CD4-positive, CD25-positive, alpha-beta regulatory T cell (primary cell): ENCODE measurements at regions not wholly inside any gene's neighbourhood (a gene's known extent, or its start where the extent isn't known, plus 50 kb on each side); places are given as distances from the start of the nearest gene placed in this dataset.
"Not testable (repeated sequence)": the region's sequence is repeated elsewhere in the genome, so short reads cannot be mapped to it uniquely, and the experiment has no call there.

ENCODE experiments used
- ATAC-seq, 2 donors: fragments of 150-1000 bp; cut with Tn5 transposase; one replicate each; pipeline ENCODE4 v1.10.0; 2021; ENCODE audit warnings: low read depth in 2 of 2, moderate number of reproducible peaks in 2 of 2, moderate library complexity in 1 of 2
- DNase-seq, 3 donors: peaks; one replicate each; pipeline versions ENCODE4 v3.0.0 to v3.0.0-alpha.2; 2012 to 2022; ENCODE audit warnings: mixed read lengths in 1 of 3
- H3K27ac ChIP-seq: one replicate; pipeline ENCODE4 v1.7.0; 2013; ENCODE audit warnings: mild to moderate bottlenecking, low read length; ENCODE audit not compliant: insufficient read depth, poor library complexity, severe bottlenecking
- H3K27me3 ChIP-seq: one replicate; pipeline ENCODE4 v1.7.0; 2013; ENCODE audit warnings: low read length; ENCODE audit not compliant: control insufficient read depth, insufficient read depth
- H3K36me3 ChIP-seq: one replicate; pipeline ENCODE4 v1.7.0; 2013; ENCODE audit warnings: mild to moderate bottlenecking, low read length, moderate library complexity; ENCODE audit not compliant: control insufficient read depth, insufficient read depth
- H3K4me1 ChIP-seq: 2 replicates; pipeline ENCODE4 v1.7.0; 2013; ENCODE audit warnings: mild to moderate bottlenecking, low read length; ENCODE audit not compliant: insufficient read depth, control insufficient read depth, poor library complexity, severe bottlenecking
- H3K4me3 ChIP-seq: one replicate; pipeline ENCODE4 v1.7.0; 2013; ENCODE audit warnings: low read depth, mild to moderate bottlenecking, low read length, moderate library complexity
- H3K9me3 ChIP-seq, 2 experiments: 1 replicate in 1 of 2; 2 replicates in 1 of 2; pipeline ENCODE4 v1.7.0; 2013; ENCODE audit warnings: low read length in 2 of 2, mild to moderate bottlenecking in 1 of 2, moderate library complexity in 1 of 2; ENCODE audit not compliant: control insufficient read depth in 2 of 2
- H3K27ac Mint-ChIP-seq, 3 donors: one replicate each; pipeline ENCODE4 v1.8.0; 2020 to 2022; ENCODE audit warnings: mild to moderate bottlenecking in 3 of 3, mixed read lengths in 3 of 3, moderate library complexity in 2 of 3
- H3K27me3 Mint-ChIP-seq: one replicate; pipeline ENCODE4 v1.8.0; 2022; ENCODE audit warnings: mild to moderate bottlenecking, mixed read lengths
- H3K36me3 Mint-ChIP-seq: one replicate; pipeline ENCODE4 v1.8.0; 2020; ENCODE audit warnings: mixed read lengths
- H3K4me1 Mint-ChIP-seq, 4 donors: one replicate each; pipeline ENCODE4 v1.8.0; 2020 to 2022; ENCODE audit warnings: mixed read lengths in 4 of 4, mild to moderate bottlenecking in 1 of 4
- H3K4me3 Mint-ChIP-seq, 4 donors: one replicate each; pipeline ENCODE4 v1.8.0; 2020 to 2022; ENCODE audit warnings: mild to moderate bottlenecking in 4 of 4, mixed read lengths in 4 of 4, moderate library complexity in 3 of 4
- H3K9me3 Mint-ChIP-seq, 7 donors: one replicate each; pipeline ENCODE4 v1.8.0; 2020 to 2022; ENCODE audit warnings: mixed read lengths in 7 of 7, mild to moderate bottlenecking in 3 of 7, moderate library complexity in 2 of 7

GRCh38 chr2:82023710-82024109 is 1719.2 kb upstream of the LRRTM1 start:
- peaks cover 3 to 24% of the 10 kb centered on the region in 2 experiments for H3K9me3 ChIP-seq
- DNase-seq (no peak), ATAC-seq (no peak)
- no peaks in the 10 kb centered on the region for H3K27me3 ChIP-seq
- Mint-ChIP-seq H3K4me1 (no peaks in the 10 kb centered on the region), H3K36me3 (no peaks in the 10 kb centered on the region), H3K9me3 (peaks cover 3 to 36% (median 12%) of the 10 kb centered on the region in 7 donors), H3K4me3 (no peak overlapping the region), H3K27ac (no peak overlapping the region), H3K27me3 (no peaks in the 10 kb centered on the region)
- no peak overlapping the region for H3K27ac ChIP-seq
- no peaks in the 10 kb centered on the region for H3K36me3 ChIP-seq
- no peak overlapping the region for H3K4me3 ChIP-seq
- no peaks in the 10 kb centered on the region for H3K4me1 ChIP-seq

GRCh38 chr2:82013641-82014040 is 1709.1 kb upstream of the LRRTM1 start:
- Histone ChIP-seq H3K27ac (no peak overlapping the region), H3K4me3 (no peak overlapping the region), H3K9me3 (no peaks in the 10 kb centered on the region), H3K4me1 (no peaks in the 10 kb centered on the region), H3K36me3 (no peaks in the 10 kb centered on the region), H3K27me3 (no peaks in the 10 kb centered on the region)
- ATAC-seq = no peak
- H3K36me3 Mint-ChIP-seq = no peaks in the 10 kb centered on the region
- H3K9me3 Mint-ChIP-seq = peaks cover 0 to 6% (median 2%) of the 10 kb centered on the region in 7 donors
- no peak overlapping the region for H3K27ac Mint-ChIP-seq
- no peaks in the 10 kb centered on the region for H3K4me1 Mint-ChIP-seq
- DNase-seq = no peak
- H3K4me3 Mint-ChIP-seq = no peak overlapping the region
- no peaks in the 10 kb centered on the region for H3K27me3 Mint-ChIP-seq

GRCh38 chr2:82007071-82007664 is 1702.6 kb upstream of the LRRTM1 start:
- Histone ChIP-seq H3K4me3 (no peak overlapping the region), H3K27ac (no peak overlapping the region), H3K36me3 (no peaks in the 10 kb centered on the region), H3K9me3 (peaks cover 0 to 5% of the 10 kb centered on the region in 2 experiments), H3K4me1 (no peaks in the 10 kb centered on the region), H3K27me3 (no peaks in the 10 kb centered on the region)
- H3K4me1 Mint-ChIP-seq = no peaks in the 10 kb centered on the region
- H3K9me3 Mint-ChIP-seq = peaks cover 0 to 13% (median 6%) of the 10 kb centered on the region in 7 donors
- H3K4me3 Mint-ChIP-seq = no peak overlapping the region
- no peak for DNase-seq
- H3K36me3 Mint-ChIP-seq = no peaks in the 10 kb centered on the region
- H3K27ac Mint-ChIP-seq = no peak overlapping the region
- no peak for ATAC-seq
- H3K27me3 Mint-ChIP-seq = no peaks in the 10 kb centered on the region

GRCh38 chr2:82005889-82006288 is 1701.3 kb upstream of the LRRTM1 start:
- peaks cover 0 to 13% (median 5%) of the 10 kb centered on the region in 7 donors for H3K9me3 Mint-ChIP-seq
- H3K36me3 ChIP-seq, H3K27me3 ChIP-seq, ATAC-seq, DNase-seq, H3K27ac ChIP-seq, H3K4me1 Mint-ChIP-seq, H3K27ac Mint-ChIP-seq, H3K4me3 ChIP-seq, H3K4me3 Mint-ChIP-seq, H3K36me3 Mint-ChIP-seq, H3K27me3 Mint-ChIP-seq, H3K4me1 ChIP-seq, H3K9me3 ChIP-seq: not testable (repeated sequence)

GRCh38 chr2:82001614-82002013 is 1697.1 kb upstream of the LRRTM1 start:
- ATAC-seq = no peak
- no peaks in the 10 kb centered on the region for H3K4me1 ChIP-seq
- H3K27me3 ChIP-seq = no peaks in the 10 kb centered on the region
- no peak overlapping the region for H3K27ac Mint-ChIP-seq
- peaks cover 0 to 19% (median 5%) of the 10 kb centered on the region in 7 donors for H3K9me3 Mint-ChIP-seq
- no peaks in the 10 kb centered on the region for H3K36me3 Mint-ChIP-seq
- peaks cover 0 to 9% of the 10 kb centered on the region in 2 experiments for H3K9me3 ChIP-seq
- H3K36me3 ChIP-seq = no peaks in the 10 kb centered on the region
- H3K4me1 Mint-ChIP-seq = no peaks in the 10 kb centered on the region
- H3K4me3 Mint-ChIP-seq = no peak overlapping the region
- H3K27me3 Mint-ChIP-seq = no peaks in the 10 kb centered on the region
- no peak for DNase-seq
- no peak overlapping the region for H3K27ac ChIP-seq
- no peak overlapping the region for H3K4me3 ChIP-seq

- DNase-seq (no peak), ATAC-seq (no peak)
- H3K4me1 ChIP-seq = no peaks in the 10 kb centered on the region
- no peaks in the 10 kb centered on the region for H3K4me1 Mint-ChIP-seq
- H3K27me3 ChIP-seq = no peaks in the 10 kb centered on the region
- H3K36me3 Mint-ChIP-seq = no peaks in the 10 kb centered on the region
- H3K9me3 Mint-ChIP-seq = peaks cover 0 to 16% (median 4%) of the 10 kb centered on the region in 7 donors
- no peak overlapping the region for H3K4me3 Mint-ChIP-seq
- no peaks in the 10 kb centered on the region for H3K36me3 ChIP-seq
- no peak overlapping the region for H3K27ac ChIP-seq
- no peak overlapping the region for H3K4me3 ChIP-seq
- peaks cover 0 to 9% of the 10 kb centered on the region in 2 experiments for H3K9me3 ChIP-seq
- H3K27me3 Mint-ChIP-seq = no peaks in the 10 kb centered on the region
- no peak overlapping the region for H3K27ac Mint-ChIP-seq
Observed at GRCh38 chr2:82000606-82001005, 1696.1 kb upstream of the LRRTM1 start.

- no peak for ATAC-seq
- H3K4me3 Mint-ChIP-seq = no peak overlapping the region
- H3K4me1 ChIP-seq = no peaks in the 10 kb centered on the region
- peaks cover 0 to 11% of the 10 kb centered on the region in 2 experiments for H3K9me3 ChIP-seq
- no peak overlapping the region for H3K4me3 ChIP-seq
- no peaks in the 10 kb centered on the region for H3K4me1 Mint-ChIP-seq
- DNase-seq = no peak
- no peaks in the 10 kb centered on the region for H3K27me3 Mint-ChIP-seq
- H3K27ac ChIP-seq = no peak overlapping the region
- H3K36me3 ChIP-seq = no peaks in the 10 kb centered on the region
- no peaks in the 10 kb centered on the region for H3K27me3 ChIP-seq
- no peak overlapping the region for H3K27ac Mint-ChIP-seq
- H3K9me3 Mint-ChIP-seq = peaks cover 0 to 22% (median 3%) of the 10 kb centered on the region in 7 donors
- H3K36me3 Mint-ChIP-seq = no peaks in the 10 kb centered on the region
Observed at GRCh38 chr2:81996332-81996731, 1691.8 kb upstream of the LRRTM1 start.

GRCh38 chr2:81991282-81991681 is 1686.7 kb upstream of the LRRTM1 start:
- Histone ChIP-seq H3K9me3 (peaks cover 2 to 6% of the 10 kb centered on the region in 2 experiments), H3K4me1 (no peaks in the 10 kb centered on the region), H3K4me3 (no peak overlapping the region), H3K27me3 (no peaks in the 10 kb centered on the region), H3K27ac (no peak overlapping the region), H3K36me3 (no peaks in the 10 kb centered on the region)
- H3K4me1 Mint-ChIP-seq = no peaks in the 10 kb centered on the region
- H3K27me3 Mint-ChIP-seq = no peaks in the 10 kb centered on the region
- no peaks in the 10 kb centered on the region for H3K36me3 Mint-ChIP-seq
- ATAC-seq = no peak
- peaks cover 0 to 20% (median 6%) of the 10 kb centered on the region in 7 donors for H3K9me3 Mint-ChIP-seq
- H3K4me3 Mint-ChIP-seq = no peak overlapping the region
- no peak overlapping the region for H3K27ac Mint-ChIP-seq
- DNase-seq = no peak
